ENCODE measurements at regions not wholly inside any gene's neighbourhood (a gene's known extent, or its start where the extent isn't known, plus 50 kb on each side); places are given as distances from the start of the nearest gene placed in this dataset.
A peak's percentile ranks its signal among the peaks of the same experiment; 100 is the strongest.
"Not testable (repeated sequence)": the region's sequence is repeated elsewhere in the genome, so short reads cannot be mapped to it uniquely, and the experiment has no call there.

DNA sequence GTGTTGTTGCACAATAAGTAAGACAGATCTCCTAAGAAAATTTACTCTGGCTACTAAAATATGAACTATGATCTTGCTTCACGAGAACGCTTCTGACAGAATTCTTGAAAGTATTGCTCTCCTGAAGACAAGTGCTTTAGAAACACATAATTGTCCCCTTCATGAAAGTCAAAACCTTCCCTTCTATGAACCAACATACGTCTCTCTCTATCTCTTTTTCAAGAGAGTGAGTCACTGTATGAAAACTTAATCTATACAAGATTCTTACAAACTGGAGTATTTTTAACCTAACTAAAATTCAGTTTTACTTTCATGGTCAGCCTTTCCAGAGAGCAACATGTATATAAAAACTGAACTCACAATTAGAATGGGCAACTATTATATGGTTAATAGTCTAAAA lies 688.0 kb upstream of the CTNND2 start:
- H3K27ac ChIP-seq: no peak overlapping the region
- H3K9me3 ChIP-seq (ENCODE audit: severe bottlenecking): no peaks in the 10 kb centered on the region
- no peak for DNase-seq
- no peaks in the 10 kb centered on the region for H3K27me3 ChIP-seq (ENCODE audit: insufficient read depth, low read depth, severe bottlenecking)
- TF ChIP-seq, protein P1, sequence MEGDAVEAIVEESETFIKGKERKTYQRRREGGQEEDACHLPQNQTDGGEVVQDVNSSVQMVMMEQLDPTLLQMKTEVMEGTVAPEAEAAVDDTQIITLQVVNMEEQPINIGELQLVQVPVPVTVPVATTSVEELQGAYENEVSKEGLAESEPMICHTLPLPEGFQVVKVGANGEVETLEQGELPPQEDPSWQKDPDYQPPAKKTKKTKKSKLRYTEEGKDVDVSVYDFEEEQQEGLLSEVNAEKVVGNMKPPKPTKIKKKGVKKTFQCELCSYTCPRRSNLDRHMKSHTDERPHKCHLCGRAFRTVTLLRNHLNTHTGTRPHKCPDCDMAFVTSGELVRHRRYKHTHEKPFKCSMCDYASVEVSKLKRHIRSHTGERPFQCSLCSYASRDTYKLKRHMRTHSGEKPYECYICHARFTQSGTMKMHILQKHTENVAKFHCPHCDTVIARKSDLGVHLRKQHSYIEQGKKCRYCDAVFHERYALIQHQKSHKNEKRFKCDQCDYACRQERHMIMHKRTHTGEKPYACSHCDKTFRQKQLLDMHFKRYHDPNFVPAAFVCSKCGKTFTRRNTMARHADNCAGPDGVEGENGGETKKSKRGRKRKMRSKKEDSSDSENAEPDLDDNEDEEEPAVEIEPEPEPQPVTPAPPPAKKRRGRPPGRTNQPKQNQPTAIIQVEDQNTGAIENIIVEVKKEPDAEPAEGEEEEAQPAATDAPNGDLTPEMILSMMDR (IDR thresholded peaks at IDR 0.05; ENCODE audit: low read depth, low read length): no peak
- no peaks in the 10 kb centered on the region for H3K36me3 ChIP-seq
- H3K4me3 ChIP-seq (ENCODE audit: low read depth, low read length): no peak overlapping the region

DNA sequence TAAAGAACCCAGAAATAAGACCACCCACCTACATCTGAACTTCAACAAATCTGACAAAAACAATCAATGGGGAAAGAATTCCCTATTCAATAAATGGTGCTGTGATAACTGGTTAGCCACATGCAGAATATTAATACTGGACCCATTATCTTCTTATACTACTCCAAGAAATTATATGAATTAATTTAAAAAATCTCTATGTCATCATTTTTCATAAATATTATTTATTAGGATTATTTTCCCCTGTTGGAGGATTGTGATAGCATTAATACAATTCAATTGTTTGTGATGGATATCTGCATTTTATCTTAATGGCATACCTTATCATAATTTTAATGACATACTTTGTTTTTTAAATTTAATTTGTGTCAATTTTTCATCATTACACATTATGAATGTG lies 682.2 kb upstream of the CTNND2 start:
- Histone ChIP-seq H3K36me3 (no peaks in the 10 kb centered on the region), H3K9me3 (ENCODE audit: severe bottlenecking) (peaks cover 2% of the 10 kb centered on the region), H3K4me3 (ENCODE audit: low read depth, low read length) (no peak overlapping the region), H3K27ac (no peak overlapping the region), H3K27me3 (ENCODE audit: insufficient read depth, low read depth, severe bottlenecking) (no peaks in the 10 kb centered on the region)
- TF ChIP-seq, protein P1 (IDR thresholded peaks at IDR 0.05; ENCODE audit: low read depth, low read length): no peak
- no peak for DNase-seq

DNA sequence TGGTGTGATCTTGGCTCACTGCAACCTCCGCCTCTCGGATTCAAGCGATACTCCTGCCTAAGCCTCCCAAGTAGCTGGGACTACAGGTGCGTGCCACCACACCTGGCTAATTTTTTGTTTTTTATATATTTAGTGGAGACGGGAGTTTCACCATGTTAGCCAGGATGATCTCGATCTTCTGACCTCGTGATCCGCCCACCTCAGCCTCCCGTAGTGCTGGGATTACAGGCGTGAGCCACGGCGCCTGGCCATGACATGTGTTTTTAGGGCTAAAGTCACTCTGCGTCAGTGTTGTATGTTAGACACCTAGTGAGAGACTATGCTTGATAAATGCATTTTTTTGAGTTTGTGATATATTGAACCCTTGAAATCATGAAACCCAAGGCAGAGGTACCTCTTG lies 674.6 kb upstream of the CTNND2 start:
- not testable (repeated sequence) for H3K9me3 ChIP-seq (ENCODE audit: severe bottlenecking); DNase-seq; H3K27me3 ChIP-seq (ENCODE audit: insufficient read depth, low read depth, severe bottlenecking); H3K36me3 ChIP-seq; H3K4me3 ChIP-seq (ENCODE audit: low read depth, low read length); H3K27ac ChIP-seq

DNA sequence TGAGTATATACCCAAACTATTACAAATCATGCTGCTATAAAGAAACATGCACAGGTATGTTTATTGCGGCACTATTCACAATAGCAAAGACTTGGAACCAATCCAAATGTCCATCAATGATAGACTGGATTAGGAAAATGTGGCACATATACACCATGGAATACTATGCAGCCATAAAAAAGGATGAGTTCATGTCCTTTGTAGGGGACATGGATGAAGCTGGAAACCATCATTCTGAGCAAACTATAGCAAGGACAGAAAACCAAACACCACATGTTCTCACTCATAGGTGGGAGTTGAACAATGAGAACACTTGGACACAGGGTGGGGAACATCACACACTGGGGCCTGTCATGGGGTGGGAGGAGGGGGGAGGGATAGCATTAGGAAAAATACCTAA lies 672.7 kb upstream of the CTNND2 start:
- H3K36me3 ChIP-seq; H3K27me3 ChIP-seq (ENCODE audit: insufficient read depth, low read depth, severe bottlenecking); H3K4me3 ChIP-seq (ENCODE audit: low read depth, low read length); DNase-seq; H3K9me3 ChIP-seq (ENCODE audit: severe bottlenecking); H3K27ac ChIP-seq: not testable (repeated sequence)

- not testable (repeated sequence) for DNase-seq
These were observed 670.2 kb upstream of the CTNND2 start for GRCh38 chr5:12574298-12575093.

DNA sequence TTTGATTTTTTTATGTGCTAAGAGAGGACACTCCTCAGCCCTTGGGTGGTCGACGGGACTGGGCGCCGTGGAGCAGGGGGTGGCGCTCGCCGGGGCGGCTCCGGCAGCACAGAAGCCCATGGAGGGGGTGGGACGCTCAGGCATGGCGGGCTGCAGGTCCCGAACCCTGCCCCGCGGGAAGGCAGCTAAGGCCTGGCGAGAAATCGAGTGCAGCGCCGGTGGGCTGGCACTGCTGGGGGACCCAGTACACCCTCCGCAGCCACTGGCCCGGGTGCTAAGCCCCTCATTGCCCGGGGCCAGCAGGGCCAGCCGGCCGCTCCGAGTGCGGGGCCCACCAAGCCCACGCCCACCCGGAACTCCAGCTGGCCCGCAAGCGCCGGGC lies 669.7 kb upstream of the CTNND2 start:
- not testable (repeated sequence) for H3K4me3 ChIP-seq (ENCODE audit: low read depth, low read length); H3K9me3 ChIP-seq (ENCODE audit: severe bottlenecking); DNase-seq; H3K27me3 ChIP-seq (ENCODE audit: insufficient read depth, low read depth, severe bottlenecking); H3K27ac ChIP-seq; H3K36me3 ChIP-seq

More at GRCh38 chr5:12574298-12575093, 670.2 kb upstream of the CTNND2 start:
- not testable (repeated sequence) for H3K9me3 ChIP-seq (ENCODE audit: severe bottlenecking); H3K27ac ChIP-seq; H3K27me3 ChIP-seq (ENCODE audit: insufficient read depth, low read depth, severe bottlenecking); H3K4me3 ChIP-seq (ENCODE audit: low read depth, low read length); H3K36me3 ChIP-seq

DNA sequence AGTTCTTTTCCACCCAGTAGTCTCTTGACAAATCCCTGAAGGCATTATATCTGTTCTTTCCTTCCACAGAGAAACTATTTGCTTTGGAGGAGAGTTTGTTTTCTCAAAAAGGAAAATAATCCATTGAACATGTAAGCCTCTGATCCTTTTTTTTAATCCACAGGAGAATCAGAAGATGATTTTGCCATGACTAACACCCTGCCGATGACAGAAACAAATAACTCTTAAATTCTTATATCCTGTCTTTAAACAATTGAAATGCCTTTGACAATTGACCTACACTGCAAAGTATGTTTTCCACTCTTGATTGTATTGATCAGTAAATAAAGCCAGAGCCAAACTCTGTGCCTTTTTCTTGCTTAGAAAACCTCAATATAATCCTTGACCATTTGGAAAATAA lies 666.4 kb upstream of the CTNND2 start:
- Histone ChIP-seq H3K27ac (no peak overlapping the region), H3K27me3 (ENCODE audit: insufficient read depth, low read depth, severe bottlenecking) (no peaks in the 10 kb centered on the region), H3K9me3 (ENCODE audit: severe bottlenecking) (no peaks in the 10 kb centered on the region), H3K36me3 (no peaks in the 10 kb centered on the region), H3K4me3 (ENCODE audit: low read depth, low read length) (no peak overlapping the region)
- DNase-seq: no peak
- TF ChIP-seq, protein P1 (IDR thresholded peaks at IDR 0.05; ENCODE audit: low read depth, low read length): no peak

DNA sequence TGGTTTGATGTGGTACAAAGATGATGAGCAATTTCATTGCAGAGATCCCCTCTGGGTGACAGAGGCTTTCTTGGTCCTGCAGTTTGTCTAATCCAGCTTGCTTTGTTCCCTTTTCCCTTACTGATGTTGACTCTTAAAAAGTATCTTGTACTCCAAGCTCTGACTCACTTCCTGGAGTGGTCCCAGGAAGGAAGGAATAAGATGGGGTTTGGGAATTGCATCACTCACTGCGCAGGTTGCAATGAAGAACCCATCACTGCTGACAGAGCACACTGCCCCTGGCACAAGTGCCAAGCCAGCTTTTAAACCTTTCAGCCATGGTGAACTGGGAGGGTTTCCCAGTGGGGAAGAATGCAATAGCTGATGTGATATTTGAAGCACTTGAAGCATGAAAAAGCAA lies 662.2 kb upstream of the CTNND2 start:
- Histone ChIP-seq H3K27ac (peak overlapping the region; percentile 18; the same call in 1 of the 2 replicates), H3K9me3 (ENCODE audit: severe bottlenecking) (peaks cover 2% of the 10 kb centered on the region), H3K4me3 (ENCODE audit: low read depth, low read length) (no peak overlapping the region), H3K36me3 (no peaks in the 10 kb centered on the region), H3K27me3 (ENCODE audit: insufficient read depth, low read depth, severe bottlenecking) (no peaks in the 10 kb centered on the region)
- TF ChIP-seq, protein P1 (IDR thresholded peaks at IDR 0.05; ENCODE audit: low read depth, low read length): no peak
- no peak for DNase-seq

All from WERI-Rb-1 (cell line).